GM12874 (cell line): ENCODE measurements at regions not wholly inside any gene's neighbourhood (a gene's known extent, or its start where the extent isn't known, plus 50 kb on each side); places are given as distances from the start of the nearest gene placed in this dataset.
A peak's percentile ranks its signal among the peaks of the same experiment; 100 is the strongest.

ENCODE experiments used
- TF ChIP-seq, protein P1 (sequence below): IDR thresholded peaks from 2 replicates; pipeline ENCODE4 v1.5.1; 2011; ENCODE audit warnings: low read depth, mild to moderate bottlenecking, control low read depth, low read length, moderate library complexity; ENCODE audit not compliant: insufficient read depth

DNA sequence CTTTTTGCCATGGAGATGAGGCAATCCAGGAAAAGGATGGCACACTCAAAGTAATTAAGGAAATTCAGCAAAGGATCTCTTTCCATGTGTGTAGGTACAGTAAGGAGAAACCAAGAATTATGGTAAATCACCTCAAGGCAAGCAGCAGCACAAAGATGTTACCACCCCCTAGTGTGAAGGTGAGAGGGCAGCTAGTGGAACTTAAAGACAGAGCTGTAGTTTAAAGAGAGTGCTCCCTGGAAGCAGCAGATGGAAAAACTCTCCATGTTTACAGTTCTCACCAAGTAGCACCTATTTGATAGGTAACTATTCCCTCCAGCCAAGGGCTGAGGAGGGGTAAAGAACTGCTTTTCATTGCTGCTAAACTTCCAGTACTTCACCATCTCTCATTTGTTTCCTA is 860.4 kb upstream of the CRIM1 start:
- TF ChIP-seq, protein P1, sequence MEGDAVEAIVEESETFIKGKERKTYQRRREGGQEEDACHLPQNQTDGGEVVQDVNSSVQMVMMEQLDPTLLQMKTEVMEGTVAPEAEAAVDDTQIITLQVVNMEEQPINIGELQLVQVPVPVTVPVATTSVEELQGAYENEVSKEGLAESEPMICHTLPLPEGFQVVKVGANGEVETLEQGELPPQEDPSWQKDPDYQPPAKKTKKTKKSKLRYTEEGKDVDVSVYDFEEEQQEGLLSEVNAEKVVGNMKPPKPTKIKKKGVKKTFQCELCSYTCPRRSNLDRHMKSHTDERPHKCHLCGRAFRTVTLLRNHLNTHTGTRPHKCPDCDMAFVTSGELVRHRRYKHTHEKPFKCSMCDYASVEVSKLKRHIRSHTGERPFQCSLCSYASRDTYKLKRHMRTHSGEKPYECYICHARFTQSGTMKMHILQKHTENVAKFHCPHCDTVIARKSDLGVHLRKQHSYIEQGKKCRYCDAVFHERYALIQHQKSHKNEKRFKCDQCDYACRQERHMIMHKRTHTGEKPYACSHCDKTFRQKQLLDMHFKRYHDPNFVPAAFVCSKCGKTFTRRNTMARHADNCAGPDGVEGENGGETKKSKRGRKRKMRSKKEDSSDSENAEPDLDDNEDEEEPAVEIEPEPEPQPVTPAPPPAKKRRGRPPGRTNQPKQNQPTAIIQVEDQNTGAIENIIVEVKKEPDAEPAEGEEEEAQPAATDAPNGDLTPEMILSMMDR: no peak

DNA sequence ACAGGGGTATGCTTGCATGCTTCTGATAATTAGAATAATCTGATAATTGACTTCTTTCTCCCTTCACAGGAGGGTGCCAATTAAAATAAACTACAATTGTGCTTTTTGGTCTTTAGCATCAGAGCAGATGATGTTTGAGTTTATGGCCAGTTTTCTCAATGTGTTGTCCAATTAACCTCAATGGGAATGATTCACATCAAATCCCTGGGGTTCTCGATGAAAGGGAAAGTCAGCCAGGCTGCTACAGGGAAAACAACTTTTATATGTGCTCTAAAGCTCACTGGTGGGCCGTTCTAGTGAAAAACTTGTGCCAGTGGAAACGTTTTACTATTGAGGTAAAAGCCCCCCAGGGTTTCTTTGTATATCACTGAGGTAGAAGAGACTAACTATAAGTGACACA is 887.3 kb upstream of the CRIM1 start:
- TF ChIP-seq, protein P1: no peak

GRCh38 chr2:35463805-35464596 is 891.6 kb upstream of the CRIM1 start:
- TF ChIP-seq, protein P1: no peak

GRCh38 chr2:35462226-35462998 is 893.2 kb upstream of the CRIM1 start:
- TF ChIP-seq, protein P1: no peak

- TF ChIP-seq, protein P1: no peak
Measured at GRCh38 chr2:35461406-35461805, 894.2 kb upstream of the CRIM1 start.

GRCh38 chr2:35454966-35455638 is 900.5 kb upstream of the CRIM1 start:
- TF ChIP-seq, protein P1: peak; percentile 20; the same call in 1 of the 2 replicates

GRCh38 chr2:35447821-35448220 is 907.8 kb upstream of the CRIM1 start:
- TF ChIP-seq, protein P1: no peak
